Neuron (in vitro differentiated cells): ENCODE measurements at regions not wholly inside any gene's neighbourhood (a gene's known extent, or its start where the extent isn't known, plus 50 kb on each side); places are given as distances from the start of the nearest gene placed in this dataset.
A peak's percentile ranks its signal among the peaks of the same experiment; 100 is the strongest.

Experiments
- H2AFZ ChIP-seq: one replicate; pipeline ENCODE4 v1.6.1; 2013; ENCODE audit warnings: low read depth, mild to moderate bottlenecking, inconsistent platforms, low read length, moderate library complexity
- H3K27me3 ChIP-seq: one replicate; pipeline ENCODE4 v1.6.1; 2013; ENCODE audit warnings: low read length; ENCODE audit not compliant: insufficient read depth
- H3K36me3 ChIP-seq: one replicate; pipeline ENCODE4 v1.6.1; 2013; ENCODE audit warnings: low read length; ENCODE audit not compliant: insufficient read depth
- H3K4me1 ChIP-seq: one replicate; pipeline ENCODE4 v1.6.1; 2013; ENCODE audit warnings: low read length; ENCODE audit not compliant: insufficient read depth
- H3K4me3 ChIP-seq: 2 replicates; pipeline ENCODE4 v1.5.1; 2013; ENCODE audit warnings: mild to moderate bottlenecking, low read length, moderate library complexity
- H3K9me3 ChIP-seq: one replicate; pipeline ENCODE4 v1.6.1; 2013; ENCODE audit warnings: low read length

GRCh38 chr9:36748322-36748899, 175.7 kb downstream of the MELK start:
- Histone ChIP-seq H3K4me3 (no peak overlapping the region), H2AFZ (no peak overlapping the region), H3K4me1 (no peaks in the 10 kb centered on the region), H3K9me3 (no peaks in the 10 kb centered on the region), H3K27me3 (peaks cover 22% of the 10 kb centered on the region), H3K36me3 (no peaks in the 10 kb centered on the region)

GRCh38 chr9:36749461-36749860, 176.8 kb downstream of the MELK start:
- peaks cover 22% of the 10 kb centered on the region for H3K27me3 ChIP-seq
- no peaks in the 10 kb centered on the region for H3K4me1 ChIP-seq
- H3K4me3 ChIP-seq, result no peak overlapping the region
- no peaks in the 10 kb centered on the region for H3K9me3 ChIP-seq
- no peaks in the 10 kb centered on the region for H3K36me3 ChIP-seq
- no peak overlapping the region for H2AFZ ChIP-seq

GRCh38 chr9:36750630-36751029, 177.9 kb downstream of the MELK start:
- Histone ChIP-seq H3K4me1 (no peaks in the 10 kb centered on the region), H3K36me3 (no peaks in the 10 kb centered on the region), H3K4me3 (no peak overlapping the region), H3K27me3 (peaks cover 27% of the 10 kb centered on the region), H3K9me3 (no peaks in the 10 kb centered on the region), H2AFZ (no peak overlapping the region)

- peaks cover 24% of the 10 kb centered on the region for H3K27me3 ChIP-seq
- no peak overlapping the region for H2AFZ ChIP-seq
- no peaks in the 10 kb centered on the region for H3K4me1 ChIP-seq
- H3K9me3 ChIP-seq, result no peaks in the 10 kb centered on the region
- H3K4me3 ChIP-seq, result no peak overlapping the region
- no peaks in the 10 kb centered on the region for H3K36me3 ChIP-seq
Observed at GRCh38 chr9:36755019-36755418, 182.3 kb downstream of the MELK start.

GRCh38 chr9:36759141-36759540, 186.4 kb downstream of the MELK start:
- no peak overlapping the region for H2AFZ ChIP-seq
- no peak overlapping the region for H3K4me3 ChIP-seq
- no peaks in the 10 kb centered on the region for H3K9me3 ChIP-seq
- H3K4me1 ChIP-seq, result no peaks in the 10 kb centered on the region
- H3K36me3 ChIP-seq, result no peaks in the 10 kb centered on the region
- peaks cover 11% of the 10 kb centered on the region for H3K27me3 ChIP-seq

GRCh38 chr9:36759976-36760375, 187.3 kb downstream of the MELK start:
- H3K27me3 ChIP-seq, result peaks cover 10% of the 10 kb centered on the region
- no peaks in the 10 kb centered on the region for H3K36me3 ChIP-seq
- no peaks in the 10 kb centered on the region for H3K9me3 ChIP-seq
- peaks cover 4% of the 10 kb centered on the region for H3K4me1 ChIP-seq
- no peak overlapping the region for H2AFZ ChIP-seq
- H3K4me3 ChIP-seq, result no peak overlapping the region

- Histone ChIP-seq H3K4me3 (no peak overlapping the region), H2AFZ (no peak overlapping the region), H3K36me3 (no peaks in the 10 kb centered on the region), H3K9me3 (no peaks in the 10 kb centered on the region), H3K27me3 (peaks cover 3% of the 10 kb centered on the region), H3K4me1 (peaks cover 11% of the 10 kb centered on the region)
Observed at GRCh38 chr9:36760667-36761420, 188.1 kb downstream of the MELK start.

- H3K9me3 ChIP-seq, result no peaks in the 10 kb centered on the region
- H3K36me3 ChIP-seq, result no peaks in the 10 kb centered on the region
- peaks cover 11% of the 10 kb centered on the region for H3K4me1 ChIP-seq
- H3K4me3 ChIP-seq, result no peak overlapping the region
- H2AFZ ChIP-seq, result no peak overlapping the region
- H3K27me3 ChIP-seq, result no peaks in the 10 kb centered on the region
Observed at GRCh38 chr9:36762958-36763357, 190.3 kb downstream of the MELK start.

- Histone ChIP-seq H3K27me3 (no peaks in the 10 kb centered on the region), H3K9me3 (no peaks in the 10 kb centered on the region), H3K4me3 (no peak overlapping the region), H3K36me3 (no peaks in the 10 kb centered on the region), H2AFZ (no peak overlapping the region), H3K4me1 (peaks cover 11% of the 10 kb centered on the region)
Observed at GRCh38 chr9:36763778-36764177, 191.1 kb downstream of the MELK start.

- peaks cover 11% of the 10 kb centered on the region for H3K4me1 ChIP-seq
- peak overlapping the region; percentile 65 for H3K4me3 ChIP-seq
- H3K9me3 ChIP-seq, result no peaks in the 10 kb centered on the region
- no peaks in the 10 kb centered on the region for H3K27me3 ChIP-seq
- no peaks in the 10 kb centered on the region for H3K36me3 ChIP-seq
- H2AFZ ChIP-seq, result no peak overlapping the region
Observed at GRCh38 chr9:36764364-36765076, 191.8 kb downstream of the MELK start.

GRCh38 chr9:36765077-36765390, 192.3 kb downstream of the MELK start:
- Histone ChIP-seq H3K4me1 (peaks cover 11% of the 10 kb centered on the region), H2AFZ (peak overlapping the region; percentile 74), H3K4me3 (peak overlapping the region; percentile 65), H3K27me3 (peaks cover 1% of the 10 kb centered on the region), H3K36me3 (no peaks in the 10 kb centered on the region), H3K9me3 (no peaks in the 10 kb centered on the region)

GRCh38 chr9:36765468-36766341, 193.0 kb downstream of the MELK start:
- peak overlapping the region; percentile 65 for H3K4me3 ChIP-seq
- H3K27me3 ChIP-seq, result peaks cover 6% of the 10 kb centered on the region
- no peaks in the 10 kb centered on the region for H3K9me3 ChIP-seq
- H2AFZ ChIP-seq, result peak overlapping the region; percentile 74
- H3K4me1 ChIP-seq, result peaks cover 11% of the 10 kb centered on the region
- H3K36me3 ChIP-seq, result no peaks in the 10 kb centered on the region

- no peaks in the 10 kb centered on the region for H3K36me3 ChIP-seq
- H3K4me3 ChIP-seq, result no peak overlapping the region
- peaks cover 11% of the 10 kb centered on the region for H3K4me1 ChIP-seq
- no peak overlapping the region for H2AFZ ChIP-seq
- H3K9me3 ChIP-seq, result no peaks in the 10 kb centered on the region
- peaks cover 17% of the 10 kb centered on the region for H3K27me3 ChIP-seq
Observed at GRCh38 chr9:36768677-36769076, 196.0 kb downstream of the MELK start.
